Thoracic aorta (tissue), 2 donors: ENCODE measurements at regions not wholly inside any gene's neighbourhood (a gene's known extent, or its start where the extent isn't known, plus 50 kb on each side); places are given as distances from the start of the nearest gene placed in this dataset.

ENCODE experiments used
- ATAC-seq: fragments of 150-250 bp; one replicate; pipeline ENCODE4 v1.8.0; 2017; ENCODE audit warnings: low read depth; ENCODE audit not compliant: insufficient number of reproducible peaks, low FRiP score
- DNase-seq: peaks from one replicate; pipeline ENCODE4 v3.0.0-alpha.2; 2020; ENCODE audit warnings: low spot score
- H3K27ac ChIP-seq, 2 donors: fragments of 200-600 bp; sonication (generic); 1 replicate in 1 of 2; 2 replicates in 1 of 2; pipeline ENCODE4 v1.5.1; 2016; ENCODE audit warnings: mild to moderate bottlenecking in 2 of 2, moderate library complexity in 2 of 2
- H3K27me3 ChIP-seq: fragments of 200-600 bp; sonication (generic); replicated peaks from 2 replicates; pipeline ENCODE4 v1.6.0; 2016; ENCODE audit warnings: mild to moderate bottlenecking; ENCODE audit not compliant: insufficient read depth
- H3K36me3 ChIP-seq: fragments of 200-600 bp; sonication (generic); one replicate; pipeline ENCODE4 v1.5.1; 2016
- H3K4me1 ChIP-seq, 2 donors: fragments of 200-600 bp; sonication (generic); 1 replicate in 1 of 2; 2 replicates in 1 of 2; pipeline versions ENCODE4 v1.5.1 to v1.6.0; 2016; ENCODE audit warnings: low read depth in 2 of 2, mild to moderate bottlenecking in 1 of 2; ENCODE audit not compliant: control insufficient read depth in 1 of 2
- H3K4me3 ChIP-seq: fragments of 200-600 bp; sonication (generic); 2 replicates; pipeline ENCODE4 v1.5.1; 2016; ENCODE audit warnings: mild to moderate bottlenecking
- H3K9me3 ChIP-seq: fragments of 200-600 bp; sonication (generic); 2 replicates; pipeline ENCODE4 v1.5.1; 2016
- TF ChIP-seq, protein P1 (sequence below): fragments of 200-600 bp; sonication (generic); IDR thresholded peaks from one replicate; pipeline ENCODE4 v1.5.1; 2019; ENCODE audit warnings: antibody characterized with exemption

DNA sequence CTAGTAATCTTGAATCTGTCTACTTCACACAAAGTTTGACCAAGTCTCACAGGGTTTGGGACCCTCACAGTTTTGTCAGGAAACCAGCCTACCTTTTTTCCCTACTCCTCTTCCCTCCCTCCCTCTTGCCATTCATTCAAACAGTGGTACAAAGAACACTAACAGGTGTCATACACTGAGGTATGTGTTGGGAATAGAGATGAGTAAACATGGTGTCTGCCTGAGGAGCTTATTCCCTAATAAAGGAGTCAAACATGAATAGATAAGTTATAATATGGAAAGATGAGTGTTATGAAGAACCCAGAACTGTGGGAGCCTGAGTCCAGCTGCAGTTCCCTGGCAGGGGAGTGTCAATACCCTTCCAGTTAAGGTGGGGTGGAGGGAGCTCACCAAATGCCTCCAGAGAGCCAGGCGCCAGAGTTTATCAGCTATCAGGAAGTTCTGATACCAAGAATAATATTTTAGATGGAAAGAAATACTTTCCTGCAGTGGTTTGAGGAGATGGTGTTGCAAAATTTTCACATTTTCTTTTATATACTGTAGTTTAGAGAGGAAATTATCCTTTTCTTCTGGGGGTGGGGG is 183.4 kb upstream of the NR3C1 start:
- ATAC-seq (no peak), DNase-seq (no peak)
- H3K27ac ChIP-seq, result no peak overlapping the region
- peaks cover 4 to 22% of the 10 kb centered on the region in 2 donors for H3K4me1 ChIP-seq
- TF ChIP-seq, protein P1, sequence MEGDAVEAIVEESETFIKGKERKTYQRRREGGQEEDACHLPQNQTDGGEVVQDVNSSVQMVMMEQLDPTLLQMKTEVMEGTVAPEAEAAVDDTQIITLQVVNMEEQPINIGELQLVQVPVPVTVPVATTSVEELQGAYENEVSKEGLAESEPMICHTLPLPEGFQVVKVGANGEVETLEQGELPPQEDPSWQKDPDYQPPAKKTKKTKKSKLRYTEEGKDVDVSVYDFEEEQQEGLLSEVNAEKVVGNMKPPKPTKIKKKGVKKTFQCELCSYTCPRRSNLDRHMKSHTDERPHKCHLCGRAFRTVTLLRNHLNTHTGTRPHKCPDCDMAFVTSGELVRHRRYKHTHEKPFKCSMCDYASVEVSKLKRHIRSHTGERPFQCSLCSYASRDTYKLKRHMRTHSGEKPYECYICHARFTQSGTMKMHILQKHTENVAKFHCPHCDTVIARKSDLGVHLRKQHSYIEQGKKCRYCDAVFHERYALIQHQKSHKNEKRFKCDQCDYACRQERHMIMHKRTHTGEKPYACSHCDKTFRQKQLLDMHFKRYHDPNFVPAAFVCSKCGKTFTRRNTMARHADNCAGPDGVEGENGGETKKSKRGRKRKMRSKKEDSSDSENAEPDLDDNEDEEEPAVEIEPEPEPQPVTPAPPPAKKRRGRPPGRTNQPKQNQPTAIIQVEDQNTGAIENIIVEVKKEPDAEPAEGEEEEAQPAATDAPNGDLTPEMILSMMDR, result no peak
- no peaks in the 10 kb centered on the region for H3K9me3 ChIP-seq
- no peak overlapping the region for H3K4me3 ChIP-seq
- no peaks in the 10 kb centered on the region for H3K36me3 ChIP-seq
- no peaks in the 10 kb centered on the region for H3K27me3 ChIP-seq

DNA sequence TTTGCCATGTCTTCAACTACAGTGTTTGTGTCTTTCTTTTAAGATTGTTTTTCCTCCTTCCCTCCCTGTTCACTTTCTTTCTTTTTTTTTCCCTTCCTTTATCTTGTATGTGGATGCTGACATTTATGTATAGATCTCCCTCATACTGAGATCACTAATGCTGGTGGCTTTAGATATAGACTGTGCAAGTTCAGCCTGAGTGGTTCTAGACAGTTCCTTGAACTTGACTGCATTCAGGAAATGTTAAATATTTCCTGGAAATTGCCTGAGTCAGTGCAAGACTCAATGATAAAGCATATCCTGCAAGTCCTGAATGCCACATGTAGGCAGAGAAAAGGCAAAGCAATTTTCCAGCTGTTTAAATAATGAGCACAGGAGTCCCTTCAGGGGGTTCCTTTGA is 182.5 kb upstream of the NR3C1 start:
- no peak for DNase-seq
- TF ChIP-seq, protein P1, result no peak
- ATAC-seq, result no peak

DNA sequence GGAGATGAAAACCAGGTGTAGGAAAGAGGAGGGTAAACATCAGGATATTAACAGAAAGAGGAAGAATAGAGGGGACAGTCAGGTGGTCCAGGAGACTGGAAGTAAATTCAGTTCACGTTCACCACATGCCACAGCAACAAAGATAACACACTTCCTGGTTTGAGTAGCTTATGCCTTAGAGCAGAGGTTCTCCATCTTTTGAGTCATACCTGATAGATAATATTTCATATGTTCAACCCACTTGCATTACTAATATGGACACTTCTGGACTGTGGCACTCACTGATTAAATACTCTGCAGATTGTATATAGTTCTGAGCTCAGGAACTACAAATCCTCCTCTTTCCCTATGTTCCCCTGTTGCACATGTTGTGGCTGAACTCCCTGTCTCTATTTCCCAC is 179.9 kb upstream of the NR3C1 start:
- TF ChIP-seq, protein P1, result no peak
- no peak for ATAC-seq

More for the DNA sequence above, 182.5 kb upstream of the NR3C1 start:
- no peak overlapping the region for H3K27ac ChIP-seq
- no peak overlapping the region for H3K4me3 ChIP-seq
- no peaks in the 10 kb centered on the region for H3K9me3 ChIP-seq
- no peaks in the 10 kb centered on the region for H3K36me3 ChIP-seq
- H3K27me3 ChIP-seq, result no peaks in the 10 kb centered on the region
- H3K4me1 ChIP-seq, result peaks cover 4 to 22% of the 10 kb centered on the region in 2 donors

DNA sequence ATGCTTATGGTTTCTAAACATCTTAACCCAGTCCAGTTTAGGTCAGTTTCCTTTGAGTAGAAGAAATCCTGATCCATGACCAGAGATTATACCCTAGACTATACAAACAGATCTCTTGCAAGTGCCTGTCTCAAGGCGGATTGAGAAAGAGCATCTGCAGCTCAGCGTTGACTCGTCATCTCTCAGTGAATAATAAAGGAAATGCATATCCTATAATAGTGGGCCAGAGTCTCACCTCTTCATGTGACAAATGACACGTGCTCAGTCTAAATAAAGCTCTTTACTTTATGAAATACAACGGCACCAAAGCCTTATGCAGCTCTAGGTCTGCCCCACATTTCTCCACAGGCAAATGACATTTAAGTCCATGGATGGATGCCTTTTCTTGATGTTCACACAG is 179.4 kb upstream of the NR3C1 start:
- no peaks in the 10 kb centered on the region for H3K9me3 ChIP-seq
- TF ChIP-seq, protein P1, result no peak
- no peak overlapping the region for H3K27ac ChIP-seq
- H3K4me1 ChIP-seq, result peaks cover 4 to 18% of the 10 kb centered on the region in 2 donors
- H3K27me3 ChIP-seq, result no peaks in the 10 kb centered on the region
- ATAC-seq (no peak), DNase-seq (no peak)
- no peak overlapping the region for H3K4me3 ChIP-seq
- H3K36me3 ChIP-seq, result no peaks in the 10 kb centered on the region

More for the DNA sequence above, 179.9 kb upstream of the NR3C1 start:
- Histone ChIP-seq H3K4me1 (peaks cover 4 to 22% of the 10 kb centered on the region in 2 donors), H3K27me3 (no peaks in the 10 kb centered on the region), H3K27ac (no peak overlapping the region), H3K36me3 (no peaks in the 10 kb centered on the region), H3K4me3 (no peak overlapping the region), H3K9me3 (no peaks in the 10 kb centered on the region)
- no peak for DNase-seq

DNA sequence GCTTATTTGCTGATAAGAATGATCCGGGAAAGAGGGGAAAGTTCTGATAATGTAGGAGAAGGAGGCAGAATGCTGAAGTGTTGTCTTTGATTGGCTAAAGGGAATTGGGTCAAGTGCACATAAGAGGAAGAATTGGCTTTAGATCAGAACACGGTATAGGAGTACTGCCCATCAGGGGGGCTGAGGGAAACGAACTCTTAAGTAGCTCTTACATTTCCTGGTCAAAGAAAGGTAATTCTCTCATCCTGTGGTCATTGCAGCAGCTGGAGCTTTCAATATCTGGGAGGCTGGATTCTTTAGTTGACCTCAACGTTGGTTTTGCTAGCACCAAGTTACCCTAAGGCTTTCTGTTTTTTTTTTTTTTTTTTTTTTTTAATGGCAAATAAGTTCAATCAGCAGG is 178.7 kb upstream of the NR3C1 start:
- Histone ChIP-seq H3K27me3 (no peaks in the 10 kb centered on the region), H3K4me3 (no peak overlapping the region), H3K27ac (no peak overlapping the region), H3K9me3 (no peaks in the 10 kb centered on the region), H3K4me1 (peaks cover 11 to 13% of the 10 kb centered on the region in 2 donors), H3K36me3 (no peaks in the 10 kb centered on the region)
- ATAC-seq, result no peak
- TF ChIP-seq, protein P1, result no peak
- DNase-seq, result no peak
